MCF 10A (cell line): ENCODE measurements at regions not wholly inside any gene's neighbourhood (a gene's known extent, or its start where the extent isn't known, plus 50 kb on each side); places are given as distances from the start of the nearest gene placed in this dataset.

ENCODE experiments used
- BruUV-seq: library from RNA; stranded (reverse); fragments of 400-500 nt; replicated peaks from 2 replicates; lab custom pipeline; 2021; lab: Mats Ljungman, UMichigan
- CTCF ChIA-PET: fragments of 300-600 bp; sonication (Branson Sonifier 250); formaldehyde crosslinking; extraction: SDS; loops from one replicate; lab custom pipeline; 2021; ENCODE audit warnings: antibody characterized with exemption, inconsistent platforms; lab: Yijun Ruan, JAX
- POLR2A ChIA-PET: fragments of 300-600, 350-650 bp; sonication (Branson Sonifier 250); formaldehyde crosslinking; extraction: SDS; loops from one replicate; lab custom pipeline; 2020; ENCODE audit warnings: antibody characterized with exemption, inconsistent platforms; lab: Yijun Ruan, JAX
- DNase-seq: peaks from one replicate; pipeline ENCODE4 v3.0.0-alpha.2; 2018; ENCODE audit not compliant: unreplicated experiment
- H3K27ac Mint-ChIP-seq: one replicate; pipeline ENCODE4 v1.8.0; 2022; ENCODE audit warnings: mild to moderate bottlenecking, low read depth, mixed read lengths; ENCODE audit not compliant: unreplicated experiment
- H3K27me3 Mint-ChIP-seq: one replicate; pipeline ENCODE4 v1.8.0; 2022; ENCODE audit warnings: mixed read lengths; ENCODE audit not compliant: insufficient read depth, unreplicated experiment
- H3K36me3 Mint-ChIP-seq: one replicate; pipeline ENCODE4 v1.8.0; 2022; ENCODE audit warnings: mild to moderate bottlenecking, moderate library complexity, mixed read lengths; ENCODE audit not compliant: insufficient read depth, unreplicated experiment
- H3K4me1 Mint-ChIP-seq: one replicate; pipeline ENCODE4 v1.8.0; 2022; ENCODE audit warnings: mixed read lengths; ENCODE audit not compliant: insufficient read depth, unreplicated experiment
- H3K4me3 Mint-ChIP-seq: one replicate; pipeline ENCODE4 v1.8.0; 2022; ENCODE audit warnings: mild to moderate bottlenecking, moderate library complexity, mixed read lengths; ENCODE audit not compliant: unreplicated experiment
- H3K9me3 Mint-ChIP-seq: one replicate; pipeline ENCODE4 v1.8.0; 2022; ENCODE audit warnings: mixed read lengths; ENCODE audit not compliant: unreplicated experiment
- CTCF ChIP-seq: fragments of 200-600 bp; IDR thresholded peaks from one replicate; pipeline ENCODE4 v1.8.0; 2022; ENCODE audit warnings: antibody characterized with exemption, mild to moderate bottlenecking; ENCODE audit not compliant: unreplicated experiment
- intact Hi-C: fragments of 100-400 bp; cut with micrococcal nuclease; formaldehyde crosslinking; loops from 2 replicates; pipeline ENCODE4 v1.14.1; 2022

GRCh38 chr20:53742685-53743081 is 149.0 kb upstream of the ZNF217 start:
- no peak for TF ChIP-seq CTCF
- CTCF ChIA-PET = no interaction called here
- H3K4me1 Mint-ChIP-seq = no peaks in the 10 kb centered on the region
- DNase-seq = no peak
- H3K4me3 Mint-ChIP-seq = no peak overlapping the region
- POLR2A ChIA-PET = interaction anchor here (0.6 to 1.1 kb wide), 6 partner anchors 62 to 156 kb away, joined by 3 read pairs; no protein-coding TSS in a partner anchor
- intact Hi-C loops = no loop called here
- no peaks in the 10 kb centered on the region for H3K36me3 Mint-ChIP-seq
- H3K9me3 Mint-ChIP-seq = no peaks in the 10 kb centered on the region
- BruUV-seq = no TSS peak
- no peaks in the 10 kb centered on the region for H3K27me3 Mint-ChIP-seq
- no peak overlapping the region for H3K27ac Mint-ChIP-seq

- no peaks in the 10 kb centered on the region for H3K9me3 Mint-ChIP-seq
- no peak overlapping the region for H3K27ac Mint-ChIP-seq
- no TSS peak for BruUV-seq
- TF ChIP-seq CTCF = no peak
- H3K4me1 Mint-ChIP-seq = peaks cover 7% of the 10 kb centered on the region
- intact Hi-C loops = no loop called here
- H3K36me3 Mint-ChIP-seq = no peaks in the 10 kb centered on the region
- H3K4me3 Mint-ChIP-seq = no peak overlapping the region
- DNase-seq = no peak
- H3K27me3 Mint-ChIP-seq = no peaks in the 10 kb centered on the region
- ChIA-PET CTCF (interaction anchor here (0.6 kb wide), 1 partner anchor 38 kb away, joined by 5 read pairs; no protein-coding TSS in a partner anchor), POLR2A (interaction anchor here (0.5 to 1.1 kb wide), 8 partner anchors 12 to 305 kb away, joined by 3 to 5 read pairs (median 4); no protein-coding TSS in a partner anchor)
These were observed 148.0 kb upstream of the ZNF217 start for GRCh38 chr20:53741726-53742028.

- no TSS peak for BruUV-seq
- no peaks in the 10 kb centered on the region for H3K9me3 Mint-ChIP-seq
- intact Hi-C loops = loop anchor here (5.0 kb wide), 1 partner anchor 87 kb away; no protein-coding TSS in a partner anchor
- H3K27ac Mint-ChIP-seq = no peak overlapping the region
- TF ChIP-seq CTCF = no peak
- ChIA-PET CTCF (no interaction called here), POLR2A (interaction anchor here (0.7 to 1.7 kb wide), 5 partner anchors 11 to 126 kb away, joined by 3 to 8 read pairs (median 3); no protein-coding TSS in a partner anchor)
- no peaks in the 10 kb centered on the region for H3K36me3 Mint-ChIP-seq
- H3K4me3 Mint-ChIP-seq = no peak overlapping the region
- no peaks in the 10 kb centered on the region for H3K27me3 Mint-ChIP-seq
- no peak for DNase-seq
- peaks cover 20% of the 10 kb centered on the region for H3K4me1 Mint-ChIP-seq
These were observed 146.5 kb upstream of the ZNF217 start for GRCh38 chr20:53739799-53740785.

GRCh38 chr20:53738945-53739798 is 145.5 kb upstream of the ZNF217 start:
- no peak overlapping the region for H3K27ac Mint-ChIP-seq

More at GRCh38 chr20:53738945-53739798, 145.5 kb upstream of the ZNF217 start:
- Mint-ChIP-seq H3K9me3 (no peaks in the 10 kb centered on the region), H3K27me3 (no peaks in the 10 kb centered on the region), H3K36me3 (no peaks in the 10 kb centered on the region), H3K4me3 (no peak overlapping the region), H3K4me1 (peaks cover 28% of the 10 kb centered on the region)
- BruUV-seq = no TSS peak
- intact Hi-C loops = loop anchor here (5.0 kb wide), 1 partner anchor 88 kb away; no protein-coding TSS in a partner anchor
- TF ChIP-seq CTCF = no peak
- POLR2A ChIA-PET = interaction anchor here (0.5 to 1.7 kb wide), 7 partner anchors 12 to 127 kb away, joined by 3 to 8 read pairs (median 3); no protein-coding TSS in a partner anchor
- DNase-seq = no peak
- CTCF ChIA-PET = no interaction called here
